ENCODE measurements at regions not wholly inside any gene's neighbourhood (a gene's known extent, or its start where the extent isn't known, plus 50 kb on each side); places are given as distances from the start of the nearest gene placed in this dataset.

GRCh38 chr2:117698287-117698686 is 116.2 kb upstream of the DDX18 start:
- no peak for TF ChIP-seq REST (IDR thresholded peaks at IDR 0.05; ENCODE audit: insufficient read depth in 1 of 2, low read depth in 2 of 2, low read length in 2 of 2)
- TF ChIP-seq SIN3A (IDR thresholded peaks at IDR 0.05; ENCODE audit: borderline replicate concordance, insufficient read depth, low read length) = no peak

Measured in PFSK-1 (cell line).